Mesothelial cell of epicardium (in vitro differentiated cells): ENCODE measurements at regions not wholly inside any gene's neighbourhood (a gene's known extent, or its start where the extent isn't known, plus 50 kb on each side); places are given as distances from the start of the nearest gene placed in this dataset.

Experiments used
- DNase-seq, 2 experiments: peaks; one replicate each; pipeline ENCODE4 v3.0.0; 2021; ENCODE audit warnings: low spot score in 2 of 2; ENCODE audit not compliant: unreplicated experiment in 2 of 2
- H3K27ac Mint-ChIP-seq: 2 replicates; pipeline ENCODE4 v1.8.0; 2021; ENCODE audit warnings: mixed read lengths
- H3K27me3 Mint-ChIP-seq: 2 replicates; pipeline ENCODE4 v1.8.0; 2021; ENCODE audit warnings: low read depth, mixed read lengths
- H3K36me3 Mint-ChIP-seq: 2 replicates; pipeline ENCODE4 v1.8.0; 2021; ENCODE audit warnings: mixed read lengths
- H3K4me1 Mint-ChIP-seq: 2 replicates; pipeline ENCODE4 v1.8.0; 2021; ENCODE audit warnings: mixed read lengths
- H3K4me3 Mint-ChIP-seq: 2 replicates; pipeline ENCODE4 v1.8.0; 2021; ENCODE audit warnings: mild to moderate bottlenecking, moderate library complexity, mixed read lengths
- H3K9me3 Mint-ChIP-seq: 2 replicates; pipeline ENCODE4 v1.8.0; 2021; ENCODE audit warnings: mixed read lengths
- CTCF ChIP-seq: fragments of 200-600 bp; sonication (generic); IDR thresholded peaks from one replicate; pipeline ENCODE4 v1.5.0; 2021; ENCODE audit warnings: antibody characterized with exemption; ENCODE audit not compliant: unreplicated experiment

- no peak overlapping the region for H3K27ac Mint-ChIP-seq
- DNase-seq, result no peak
- no peak overlapping the region for H3K4me3 Mint-ChIP-seq
- H3K27me3 Mint-ChIP-seq, result peaks cover 28% of the 10 kb centered on the region
- no peaks in the 10 kb centered on the region for H3K4me1 Mint-ChIP-seq
- H3K36me3 Mint-ChIP-seq, result no peaks in the 10 kb centered on the region
- TF ChIP-seq CTCF, result no peak
- no peaks in the 10 kb centered on the region for H3K9me3 Mint-ChIP-seq
Observed at GRCh38 chr2:45311559-45311958, 299.5 kb downstream of the SRBD1 start.

GRCh38 chr2:45307147-45307546 is 297.9 kb upstream of the SIX2 start:
- H3K4me3 Mint-ChIP-seq, result no peak overlapping the region
- peaks cover 59% of the 10 kb centered on the region for H3K27me3 Mint-ChIP-seq
- no peak for DNase-seq
- H3K27ac Mint-ChIP-seq, result no peak overlapping the region
- H3K9me3 Mint-ChIP-seq, result no peaks in the 10 kb centered on the region
- H3K4me1 Mint-ChIP-seq, result peaks cover 1% of the 10 kb centered on the region
- no peaks in the 10 kb centered on the region for H3K36me3 Mint-ChIP-seq
- TF ChIP-seq CTCF, result no peak

- Mint-ChIP-seq H3K27me3 (peaks cover 56% of the 10 kb centered on the region), H3K36me3 (no peaks in the 10 kb centered on the region), H3K4me1 (peaks cover 6% of the 10 kb centered on the region), H3K4me3 (no peak overlapping the region), H3K27ac (no peak overlapping the region), H3K9me3 (no peaks in the 10 kb centered on the region)
- no peak for TF ChIP-seq CTCF
- no peak for DNase-seq
Observed at GRCh38 chr2:45305599-45305998, 296.3 kb upstream of the SIX2 start.

- no peak for TF ChIP-seq CTCF
- Mint-ChIP-seq H3K36me3 (no peaks in the 10 kb centered on the region), H3K4me1 (peaks cover 6% of the 10 kb centered on the region), H3K27me3 (peaks cover 46% of the 10 kb centered on the region), H3K27ac (no peak overlapping the region), H3K9me3 (no peaks in the 10 kb centered on the region), H3K4me3 (no peak overlapping the region)
- no peak for DNase-seq
Observed at GRCh38 chr2:45303417-45304202, 294.4 kb upstream of the SIX2 start.

- TF ChIP-seq CTCF, result no peak
- Mint-ChIP-seq H3K9me3 (no peaks in the 10 kb centered on the region), H3K4me1 (peaks cover 6% of the 10 kb centered on the region), H3K27ac (no peak overlapping the region), H3K4me3 (no peak overlapping the region), H3K27me3 (peaks cover 40% of the 10 kb centered on the region), H3K36me3 (no peaks in the 10 kb centered on the region)
- no peak for DNase-seq
Observed at GRCh38 chr2:45301307-45302277, 292.3 kb upstream of the SIX2 start.
